Neural cell (in vitro differentiated cells): ENCODE measurements at regions not wholly inside any gene's neighbourhood (a gene's known extent, or its start where the extent isn't known, plus 50 kb on each side); places are given as distances from the start of the nearest gene placed in this dataset.

Source experiments
- H2AFZ ChIP-seq: fragments of 200-600, 300-800 bp; sonication (generic), shearing (Covaris generic); 2 replicates; pipeline ENCODE4 v1.6.0; 2014; ENCODE audit warnings: low read depth, mild to moderate bottlenecking, antibody characterized with exemption, low read length, moderate library complexity
- H3F3A ChIP-seq: fragments of 200-600 bp; shearing (Covaris generic); 2 replicates; pipeline ENCODE4 v1.6.1; 2016; ENCODE audit warnings: mild to moderate bottlenecking, moderate library complexity, mixed read lengths, antibody characterized with exemption, low read length; ENCODE audit not compliant: insufficient read depth, poor library complexity, severe bottlenecking
- H3K27ac ChIP-seq: fragments of 200-600, 300-800 bp; sonication (generic), shearing (Covaris generic); 2 replicates; pipeline ENCODE4 v1.5.1; 2014; ENCODE audit warnings: mild to moderate bottlenecking, low read length, moderate library complexity
- H3K27me3 ChIP-seq: fragments of 300-800, 200-600 bp; sonication (generic), shearing (Covaris generic); 2 replicates; pipeline ENCODE4 v1.6.0; 2014; ENCODE audit warnings: mild to moderate bottlenecking, low read depth, low read length, moderate library complexity; ENCODE audit not compliant: insufficient read depth
- H3K36me3 ChIP-seq: fragments of 300-800, 200-600 bp; sonication (generic), shearing (Covaris generic); 2 replicates; pipeline ENCODE4 v1.5.1; 2014; ENCODE audit warnings: mild to moderate bottlenecking, antibody characterized with exemption, low read length, moderate library complexity; ENCODE audit not compliant: insufficient read depth
- H3K4me2 ChIP-seq: fragments of 300-800, 200-600 bp; sonication (generic), shearing (Covaris generic); 2 replicates; pipeline ENCODE4 v1.6.0; 2014; ENCODE audit warnings: mild to moderate bottlenecking, low read length
- H3K4me3 ChIP-seq: fragments of 300-800, 200-600 bp; sonication (generic), shearing (Covaris generic); 2 replicates; pipeline ENCODE4 v1.5.1; 2014; ENCODE audit warnings: mild to moderate bottlenecking, low read length, moderate library complexity
- H3K79me2 ChIP-seq: fragments of 200-600 bp; shearing (Covaris generic); replicated peaks from 2 replicates; pipeline ENCODE4 v1.6.0; 2014; ENCODE audit warnings: mild to moderate bottlenecking, low read length, moderate library complexity; ENCODE audit not compliant: insufficient read depth
- H3K9ac ChIP-seq: fragments of 300-800, 200-600 bp; sonication (generic), shearing (Covaris generic); 2 replicates; pipeline ENCODE4 v1.6.1; 2016; ENCODE audit warnings: mild to moderate bottlenecking, low read length, mixed read lengths
- H3K9me2 ChIP-seq: fragments of 200-600 bp; shearing (Covaris generic); 2 replicates; pipeline ENCODE4 v1.6.1; 2016; ENCODE audit warnings: mild to moderate bottlenecking, low read length, mixed read lengths; ENCODE audit not compliant: insufficient read depth
- H3K9me3 ChIP-seq: fragments of 200-600, 300-800 bp; sonication (generic), shearing (Covaris generic); 2 replicates; pipeline ENCODE4 v1.6.1; 2016; ENCODE audit warnings: mild to moderate bottlenecking, mixed run types, low read length, moderate library complexity, mixed read lengths
- H4K20me1 ChIP-seq: fragments of 200-600 bp; shearing (Covaris generic); 2 replicates; pipeline ENCODE4 v1.6.1; 2016; ENCODE audit warnings: mild to moderate bottlenecking, mixed run types; ENCODE audit not compliant: insufficient read depth
- CTCF ChIP-seq: fragments of 450-650 bp; IDR thresholded peaks from 2 replicates; pipeline ENCODE4 v1.5.1; 2014; ENCODE audit warnings: antibody characterized with exemption, mild to moderate bottlenecking, moderate library complexity; ENCODE audit not compliant: poor library complexity, severe bottlenecking
- EP300 ChIP-seq: fragments of 450-650 bp; conservative IDR thresholded peaks from 2 replicates; pipeline ENCODE4 v1.6.1; 2014; ENCODE audit warnings: antibody characterized with exemption, mild to moderate bottlenecking, moderate library complexity; ENCODE audit not compliant: poor library complexity, severe bottlenecking
- EZH2 ChIP-seq: fragments of 200-600, 300-800 bp; shearing (Covaris generic), sonication (generic); IDR thresholded peaks from 2 replicates; pipeline ENCODE4 v1.6.1; 2014; ENCODE audit warnings: antibody characterized with exemption, low read length, borderline replicate concordance, mild to moderate bottlenecking; ENCODE audit not compliant: insufficient read depth, poor library complexity, severe bottlenecking
- MXI1 ChIP-seq: fragments of 450-650 bp; conservative IDR thresholded peaks from 2 replicates; pipeline ENCODE4 v1.6.1; 2014; ENCODE audit warnings: antibody characterized with exemption, mild to moderate bottlenecking; ENCODE audit not compliant: poor library complexity, severe bottlenecking
- POLR2AphosphoS5 ChIP-seq: IDR thresholded peaks from 2 replicates; pipeline ENCODE4 v1.6.1; 2012
- RAD21 ChIP-seq: fragments of 450-650 bp; conservative IDR thresholded peaks from 2 replicates; pipeline ENCODE4 v1.6.1; 2014; ENCODE audit warnings: antibody characterized with exemption, mild to moderate bottlenecking, moderate library complexity
- REST ChIP-seq: IDR thresholded peaks from 2 replicates; pipeline ENCODE4 v1.6.1; 2012; ENCODE audit warnings: borderline replicate concordance
- SMC3 ChIP-seq: fragments of 450-650 bp; conservative IDR thresholded peaks from 2 replicates; pipeline ENCODE4 v1.6.1; 2014; ENCODE audit warnings: antibody characterized with exemption, mild to moderate bottlenecking, moderate library complexity; ENCODE audit not compliant: poor library complexity
- TAF1 ChIP-seq: IDR thresholded peaks from 2 replicates; pipeline ENCODE4 v1.6.1; 2012; ENCODE audit warnings: low read depth

DNA sequence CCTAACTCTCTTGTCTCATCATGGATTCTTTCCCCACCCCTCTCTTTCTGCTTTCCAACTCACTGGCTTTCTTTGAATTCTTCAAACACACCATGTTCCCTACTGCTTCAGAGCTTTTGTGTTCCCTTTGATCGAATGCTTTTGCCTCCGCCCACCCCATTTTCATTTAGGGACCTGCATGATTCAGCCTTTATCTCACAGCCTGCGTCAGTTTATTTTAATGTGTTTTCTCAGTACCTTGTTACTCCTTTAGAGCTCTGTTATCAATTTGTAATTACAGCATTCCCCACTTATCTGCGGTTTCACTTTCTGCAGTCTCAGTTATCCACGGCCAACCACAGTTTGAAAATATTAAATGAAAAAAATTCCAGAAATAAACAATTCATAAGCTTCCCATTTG, 451.3 kb downstream of the METTL15 start:
- Histone ChIP-seq H3K9me2 (no peaks in the 10 kb centered on the region), H3K4me2 (no peak overlapping the region), H3K27me3 (peaks cover 32% of the 10 kb centered on the region), H3K79me2 (no peaks in the 10 kb centered on the region), H3K4me3 (no peak overlapping the region), H4K20me1 (no peaks in the 10 kb centered on the region), H3K36me3 (no peaks in the 10 kb centered on the region), H3K27ac (no peak overlapping the region), H3K9ac (no peak overlapping the region), H3K9me3 (no peaks in the 10 kb centered on the region), H3F3A (no peaks in the 10 kb centered on the region), H2AFZ (no peak overlapping the region)
- TF ChIP-seq EP300 (no peak), EZH2 (no peak), CTCF (no peak), TAF1 (no peak), MXI1 (no peak), POLR2AphosphoS5 (no peak), SMC3 (no peak), RAD21 (no peak), REST (no peak)

DNA sequence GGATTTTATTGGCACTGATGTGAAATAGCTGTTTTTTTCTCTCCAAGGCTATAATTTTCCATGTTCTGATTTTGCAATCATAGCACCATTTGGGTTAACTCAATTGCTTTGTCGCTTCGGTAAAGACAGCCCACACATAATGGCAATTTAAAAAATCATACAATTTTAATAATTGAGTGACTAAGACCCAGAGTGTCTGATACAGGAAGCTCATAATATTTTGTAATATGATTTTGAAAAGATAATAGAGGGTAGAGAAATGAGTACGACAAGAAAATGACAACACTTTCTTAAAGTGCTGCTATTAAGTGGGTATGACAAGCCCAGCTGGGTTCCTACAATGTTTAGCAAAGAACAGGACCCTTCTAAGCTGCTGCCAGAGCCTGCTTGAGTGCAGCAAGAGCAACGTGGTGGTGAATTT, 439.1 kb downstream of the METTL15 start:
- Histone ChIP-seq H3K4me3 (no peak overlapping the region), H3K27me3 (peaks cover 68% of the 10 kb centered on the region), H2AFZ (no peak overlapping the region), H3K36me3 (no peaks in the 10 kb centered on the region), H3K79me2 (no peaks in the 10 kb centered on the region), H3K4me2 (peak overlapping the region; percentile 44), H3K9ac (no peak overlapping the region), H3K9me2 (no peaks in the 10 kb centered on the region), H3F3A (peaks cover 16% of the 10 kb centered on the region), H3K9me3 (no peaks in the 10 kb centered on the region), H4K20me1 (no peaks in the 10 kb centered on the region), H3K27ac (no peak overlapping the region)
- peak; percentile 31 for TF ChIP-seq RAD21
- no peak for TF ChIP-seq TAF1
- peak; percentile 33 for TF ChIP-seq MXI1
- TF ChIP-seq EP300: peak; percentile 97
- no peak for TF ChIP-seq SMC3
- peak; percentile 81 for TF ChIP-seq REST
- no peak for TF ChIP-seq CTCF
- no peak for TF ChIP-seq EZH2
- peak; percentile 99 for TF ChIP-seq POLR2AphosphoS5
